ENCODE measurements at regions not wholly inside any gene's neighbourhood (a gene's known extent, or its start where the extent isn't known, plus 50 kb on each side); places are given as distances from the start of the nearest gene placed in this dataset.

- TF ChIP-seq PREB (CRISPR knock-in tag; IDR thresholded peaks at IDR 0.05; ENCODE audit: borderline replicate concordance) (no peak), MAX (CRISPR knock-in tag; IDR thresholded peaks at IDR 0.05) (no peak), CTCF (IDR thresholded peaks at IDR 0.05) (no peak), ZNF232 (CRISPR knock-in tag; IDR thresholded peaks at IDR 0.05) (no peak), TEAD4 (CRISPR knock-in tag; IDR thresholded peaks at IDR 0.05) (no peak), JUN (CRISPR knock-in tag; IDR thresholded peaks at IDR 0.05) (no peak)
These were observed 341.9 kb downstream of the GPM6A start for GRCh38 chr4:175470131-175470530.

All from WTC11 (cell line).